GM23338 (cell line): ENCODE measurements at regions not wholly inside any gene's neighbourhood (a gene's known extent, or its start where the extent isn't known, plus 50 kb on each side); places are given as distances from the start of the nearest gene placed in this dataset.
"Not testable (repeated sequence)": the region's sequence is repeated elsewhere in the genome, so short reads cannot be mapped to it uniquely, and the experiment has no call there.

Source experiments
- ATAC-seq: fragments of 200-7000 bp; cut with Tn5 transposase; 3 replicates; pipeline ENCODE4 v1.9.1; 2020
- DNase-seq: peaks from one replicate; pipeline ENCODE4 v3.0.0-alpha.2; 2015; ENCODE audit warnings: low spot score
- H2AFZ ChIP-seq: fragments of 200-600 bp; sonication (generic); 2 replicates; pipeline ENCODE4 v1.8.0; 2016; ENCODE audit warnings: antibody characterized with exemption, mild to moderate bottlenecking, moderate library complexity
- H3F3A ChIP-seq: fragments of 200-600 bp; sonication (generic); replicated peaks from 2 replicates; pipeline ENCODE4 v1.8.0; 2017; ENCODE audit warnings: antibody characterized with exemption, mixed run types, low read depth
- H3K27ac ChIP-seq: fragments of 200-600 bp; sonication (generic); 2 replicates; pipeline ENCODE4 v1.6.1; 2016; ENCODE audit warnings: low read depth
- H3K27me3 ChIP-seq: fragments of 200-600 bp; sonication (generic); 2 replicates; pipeline ENCODE4 v1.8.0; 2016; ENCODE audit warnings: mild to moderate bottlenecking, mixed run types, moderate library complexity; ENCODE audit not compliant: insufficient read depth
- H3K36me3 ChIP-seq: fragments of 200-600 bp; sonication (generic); 2 replicates; pipeline ENCODE4 v1.8.0; 2016; ENCODE audit warnings: mild to moderate bottlenecking; ENCODE audit not compliant: insufficient read depth
- H3K4me1 ChIP-seq: fragments of 200-600 bp; sonication (generic); 2 replicates; pipeline ENCODE4 v1.8.0; 2016; ENCODE audit warnings: mild to moderate bottlenecking, moderate library complexity; ENCODE audit not compliant: insufficient read depth
- H3K4me2 ChIP-seq: fragments of 200-600 bp; sonication (generic); 2 replicates; pipeline ENCODE4 v1.7.1; 2017; ENCODE audit warnings: mixed run types
- H3K4me3 ChIP-seq: fragments of 200-600 bp; sonication (generic); 2 replicates; pipeline ENCODE4 v1.6.1; 2016; ENCODE audit warnings: mixed run types
- H3K79me2 ChIP-seq: fragments of 200-600 bp; sonication (generic); replicated peaks from 2 replicates; pipeline ENCODE4 v1.8.0; 2017; ENCODE audit warnings: mild to moderate bottlenecking; ENCODE audit not compliant: insufficient read depth
- H3K9me2 ChIP-seq: fragments of 200-600 bp; sonication (generic); 2 replicates; pipeline ENCODE4 v1.8.0; 2017; ENCODE audit not compliant: insufficient read depth
- H4K20me1 ChIP-seq: fragments of 200-600 bp; sonication (generic); replicated peaks from 2 replicates; pipeline ENCODE4 v1.8.0; 2017; ENCODE audit warnings: mild to moderate bottlenecking; ENCODE audit not compliant: insufficient read depth
- H3K27ac Mint-ChIP-seq: 2 replicates; pipeline ENCODE4 v1.8.0; 2020; ENCODE audit warnings: inconsistent platforms, mild to moderate bottlenecking, moderate library complexity, mixed read lengths
- H3K27me3 Mint-ChIP-seq: 3 replicates; pipeline ENCODE4 v1.8.0; 2022; ENCODE audit warnings: low read depth, mild to moderate bottlenecking, moderate library complexity, mixed read lengths, inconsistent platforms; ENCODE audit not compliant: insufficient read depth, poor library complexity
- H3K36me3 Mint-ChIP-seq: 3 replicates; pipeline ENCODE4 v1.8.0; 2021; ENCODE audit warnings: low read depth, mild to moderate bottlenecking, inconsistent platforms, moderate library complexity, mixed read lengths
- H3K4me1 Mint-ChIP-seq: 3 replicates; pipeline ENCODE4 v1.8.0; 2020; ENCODE audit warnings: mild to moderate bottlenecking, inconsistent platforms, mixed read lengths
- H3K4me3 Mint-ChIP-seq: 3 replicates; pipeline ENCODE4 v1.8.0; 2021; ENCODE audit warnings: moderate library complexity, mild to moderate bottlenecking, inconsistent platforms, mixed read lengths
- H3K9me3 Mint-ChIP-seq: 3 replicates; pipeline ENCODE4 v1.8.0; 2020; ENCODE audit warnings: moderate library complexity, mild to moderate bottlenecking, inconsistent platforms, mixed read lengths

DNA sequence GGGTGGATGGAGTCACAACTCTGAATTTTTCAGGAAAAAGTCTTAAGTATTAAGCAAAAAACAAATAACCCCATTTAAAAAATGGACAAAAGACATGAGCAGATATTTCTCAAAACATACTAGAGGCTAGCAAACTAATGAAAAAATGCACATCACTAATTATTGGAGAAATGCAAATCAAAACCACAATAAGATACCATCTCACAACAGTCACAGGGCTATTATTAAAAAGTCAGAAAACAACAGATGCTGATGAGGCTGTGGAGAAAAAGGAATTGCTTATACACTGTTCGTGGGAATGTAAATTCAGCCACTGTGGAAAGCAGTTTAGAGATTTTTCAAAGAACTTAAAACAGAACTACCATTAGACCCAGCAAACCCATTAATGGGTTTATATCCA, 125.4 kb upstream of the NBPF19 start:
- not testable (repeated sequence) for H3K36me3 ChIP-seq, H3K27ac Mint-ChIP-seq, H2AFZ ChIP-seq, H4K20me1 ChIP-seq, DNase-seq, H3K4me1 Mint-ChIP-seq, H3K27ac ChIP-seq, H3K9me2 ChIP-seq, H3K79me2 ChIP-seq, H3K4me2 ChIP-seq, H3K27me3 ChIP-seq, H3K4me1 ChIP-seq, H3F3A ChIP-seq, H3K9me3 Mint-ChIP-seq, ATAC-seq, H3K36me3 Mint-ChIP-seq, H3K27me3 Mint-ChIP-seq, H3K4me3 ChIP-seq, H3K4me3 Mint-ChIP-seq

DNA sequence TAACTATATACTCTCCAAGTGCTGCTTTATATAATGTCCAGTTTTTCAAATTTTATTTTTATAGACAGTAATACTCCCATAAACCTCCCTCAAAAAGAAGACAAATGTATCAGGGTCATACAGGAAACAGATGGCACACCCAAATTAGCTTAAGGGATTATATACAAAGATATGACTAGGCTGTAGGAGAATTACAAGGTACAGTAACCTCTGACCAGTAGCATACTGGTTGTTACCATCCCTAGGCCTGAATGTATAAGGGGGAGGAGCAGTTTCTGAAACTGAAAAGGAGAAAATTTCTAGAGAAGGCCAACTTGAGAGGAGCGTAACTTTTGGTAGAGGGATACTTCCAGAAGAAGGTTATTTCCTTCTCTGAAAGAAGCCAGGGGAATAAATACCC, 122.6 kb upstream of the NBPF19 start:
- not testable (repeated sequence) for H3K4me1 Mint-ChIP-seq, H3K36me3 ChIP-seq, H4K20me1 ChIP-seq, H3K27me3 Mint-ChIP-seq, H3K9me3 Mint-ChIP-seq, H3F3A ChIP-seq, H3K9me2 ChIP-seq, H2AFZ ChIP-seq, ATAC-seq, H3K4me3 Mint-ChIP-seq, H3K79me2 ChIP-seq, H3K4me3 ChIP-seq, H3K27ac Mint-ChIP-seq, H3K4me2 ChIP-seq, H3K4me1 ChIP-seq, H3K36me3 Mint-ChIP-seq, H3K27ac ChIP-seq, DNase-seq, H3K27me3 ChIP-seq

DNA sequence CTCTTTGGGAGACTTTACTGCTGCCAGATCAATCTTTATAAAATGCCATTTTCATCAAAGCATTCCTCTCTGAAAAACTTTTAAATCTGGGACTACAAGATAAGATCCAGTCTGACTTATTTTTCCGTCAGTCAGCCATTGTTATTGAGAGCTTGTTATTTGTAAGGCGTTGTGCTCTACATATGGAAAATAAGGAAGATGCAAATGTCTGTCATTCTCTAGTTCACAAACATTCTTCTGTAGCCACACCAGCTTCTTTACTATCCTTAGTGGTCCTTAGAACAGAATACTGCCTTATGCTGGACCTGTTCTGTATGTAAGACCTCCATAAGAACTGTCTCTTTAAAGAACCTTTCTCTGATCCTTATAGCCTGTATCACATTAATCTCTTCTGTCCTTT, 120.3 kb upstream of the NBPF19 start:
- H3K4me2 ChIP-seq, H3K4me3 ChIP-seq, H3K36me3 Mint-ChIP-seq, H2AFZ ChIP-seq, H3K27me3 ChIP-seq, H3K9me3 Mint-ChIP-seq, DNase-seq, H3F3A ChIP-seq, H3K27ac Mint-ChIP-seq, H3K9me2 ChIP-seq, H3K4me1 Mint-ChIP-seq, H3K27ac ChIP-seq, H3K4me3 Mint-ChIP-seq, H4K20me1 ChIP-seq, H3K4me1 ChIP-seq, H3K27me3 Mint-ChIP-seq, H3K79me2 ChIP-seq, H3K36me3 ChIP-seq: not testable (repeated sequence)
- peak; percentile 58; the same call in 2 of the 3 replicates for ATAC-seq

DNA sequence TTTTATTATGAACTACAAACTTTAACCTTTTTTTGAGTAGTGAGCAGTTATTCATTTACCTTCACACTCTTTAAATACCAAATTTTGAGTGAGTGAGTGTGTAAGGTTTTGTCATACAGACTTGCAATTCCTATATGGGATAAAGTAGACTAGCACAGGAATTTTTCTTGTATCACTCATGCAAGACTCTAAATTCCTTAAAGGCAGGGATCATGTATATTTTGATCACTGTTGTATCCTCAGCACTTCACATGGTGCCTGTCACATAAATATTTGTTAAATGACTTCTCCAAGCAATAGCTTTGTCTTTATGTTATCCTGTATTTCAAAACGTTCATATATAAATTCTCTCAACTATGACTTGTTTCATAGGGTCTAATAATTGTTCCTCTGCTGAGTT, 119.1 kb upstream of the NBPF19 start:
- ATAC-seq, H3F3A ChIP-seq, H3K9me2 ChIP-seq, H3K79me2 ChIP-seq, H3K27ac Mint-ChIP-seq, H3K36me3 ChIP-seq, H3K4me3 ChIP-seq, H3K4me1 Mint-ChIP-seq, H3K9me3 Mint-ChIP-seq, H3K27me3 ChIP-seq, H3K4me2 ChIP-seq, H3K27me3 Mint-ChIP-seq, H3K27ac ChIP-seq, H4K20me1 ChIP-seq, H3K4me3 Mint-ChIP-seq, H3K4me1 ChIP-seq, H3K36me3 Mint-ChIP-seq, H2AFZ ChIP-seq, DNase-seq: not testable (repeated sequence)

DNA sequence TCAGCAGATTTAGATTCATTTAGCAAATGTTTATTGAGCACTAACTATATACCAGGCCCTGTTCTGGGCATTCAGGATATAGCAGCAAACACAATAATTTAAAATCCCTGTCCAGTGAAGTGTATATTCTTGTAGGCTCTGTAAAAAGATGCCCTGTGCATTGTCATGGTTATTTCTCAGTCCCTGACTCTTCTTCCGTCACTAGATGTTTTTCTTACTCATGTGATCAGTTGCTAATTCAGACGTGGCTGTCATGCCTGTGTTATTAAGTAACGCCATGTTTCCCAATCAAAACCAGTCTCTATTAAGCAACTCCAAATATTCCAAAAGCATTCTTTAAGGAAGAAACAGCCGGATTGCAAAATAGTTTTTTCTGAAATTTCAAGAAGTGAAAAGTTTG, 118.7 kb upstream of the NBPF19 start:
- H3K27ac Mint-ChIP-seq, H3K27ac ChIP-seq, H3K79me2 ChIP-seq, H3K36me3 Mint-ChIP-seq, H3K27me3 Mint-ChIP-seq, H3K4me2 ChIP-seq, H3K9me3 Mint-ChIP-seq, H3K4me3 Mint-ChIP-seq, H3K9me2 ChIP-seq, DNase-seq, H3K4me3 ChIP-seq, H4K20me1 ChIP-seq, H3K36me3 ChIP-seq, H3F3A ChIP-seq, H2AFZ ChIP-seq, H3K4me1 Mint-ChIP-seq, ATAC-seq, H3K27me3 ChIP-seq, H3K4me1 ChIP-seq: not testable (repeated sequence)

DNA sequence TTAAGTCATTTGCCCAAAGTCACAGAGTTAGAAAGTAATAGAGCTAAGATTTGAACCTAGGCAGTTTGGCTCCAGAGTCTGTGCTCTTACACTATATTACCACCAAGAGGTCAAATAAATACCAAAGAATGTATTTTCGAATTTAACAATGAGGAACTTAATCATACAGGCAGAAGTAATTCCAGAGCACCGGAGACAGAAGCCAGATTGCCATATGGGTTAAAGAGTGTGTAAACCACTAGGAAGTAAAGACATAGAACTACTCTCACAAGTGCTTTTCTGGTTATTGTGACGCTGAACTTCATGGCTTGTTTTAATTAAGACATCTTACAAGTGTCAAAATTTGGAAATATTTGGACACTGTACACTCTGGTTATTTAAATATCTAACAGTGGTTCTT, 114.5 kb upstream of the NBPF19 start:
- not testable (repeated sequence) for H3K4me1 Mint-ChIP-seq, H3F3A ChIP-seq, H3K4me1 ChIP-seq, ATAC-seq, H3K27ac ChIP-seq, H3K36me3 ChIP-seq, H3K27me3 Mint-ChIP-seq, H3K36me3 Mint-ChIP-seq, H3K27me3 ChIP-seq, H3K4me2 ChIP-seq, H2AFZ ChIP-seq, H3K27ac Mint-ChIP-seq, H4K20me1 ChIP-seq, H3K9me3 Mint-ChIP-seq, DNase-seq, H3K4me3 ChIP-seq, H3K79me2 ChIP-seq, H3K9me2 ChIP-seq, H3K4me3 Mint-ChIP-seq

DNA sequence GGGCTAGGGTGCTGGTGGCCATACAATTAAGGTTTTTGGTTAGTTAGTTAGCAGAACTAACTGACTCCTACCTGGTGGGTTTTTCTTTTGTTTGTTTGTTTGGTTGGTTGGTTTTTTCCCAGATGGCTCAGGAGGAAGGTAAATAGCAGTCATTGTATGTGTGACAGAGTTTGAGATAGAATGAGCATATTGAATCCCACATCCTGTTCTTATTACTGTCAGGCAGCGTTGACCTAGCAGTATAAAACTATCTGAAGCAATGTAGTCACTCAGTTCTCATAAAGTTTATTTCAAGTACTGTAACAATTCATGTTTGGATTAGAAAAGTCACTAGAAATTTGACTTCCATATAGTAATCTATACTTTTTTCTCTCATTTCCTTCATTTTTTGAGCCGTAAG, 113.5 kb upstream of the NBPF19 start:
- H3K27ac ChIP-seq, DNase-seq, ATAC-seq, H3K4me3 Mint-ChIP-seq, H3K9me2 ChIP-seq, H3F3A ChIP-seq, H3K4me3 ChIP-seq, H4K20me1 ChIP-seq, H3K9me3 Mint-ChIP-seq, H3K79me2 ChIP-seq, H3K36me3 ChIP-seq, H3K4me1 ChIP-seq, H3K27ac Mint-ChIP-seq, H2AFZ ChIP-seq, H3K27me3 Mint-ChIP-seq, H3K4me2 ChIP-seq, H3K4me1 Mint-ChIP-seq, H3K36me3 Mint-ChIP-seq, H3K27me3 ChIP-seq: not testable (repeated sequence)
